Fibroblast of the aortic adventitia (primary cell): ENCODE measurements at regions not wholly inside any gene's neighbourhood (a gene's known extent, or its start where the extent isn't known, plus 50 kb on each side); places are given as distances from the start of the nearest gene placed in this dataset.

Experiments
- DNase-seq: peaks from one replicate; pipeline ENCODE4 v3.0.0-alpha.2; 2010; ENCODE audit warnings: low read depth
- H3K4me3 ChIP-seq: 2 replicates; pipeline ENCODE4 v1.5.1; 2011; ENCODE audit warnings: low read depth, mild to moderate bottlenecking, control low read depth, low read length, moderate library complexity
- TF ChIP-seq, protein P1 (sequence below): IDR thresholded peaks from 2 replicates; pipeline ENCODE4 v1.5.1; 2011; ENCODE audit warnings: mild to moderate bottlenecking, low read length, control low read depth, inconsistent platforms; ENCODE audit not compliant: insufficient read depth

DNA sequence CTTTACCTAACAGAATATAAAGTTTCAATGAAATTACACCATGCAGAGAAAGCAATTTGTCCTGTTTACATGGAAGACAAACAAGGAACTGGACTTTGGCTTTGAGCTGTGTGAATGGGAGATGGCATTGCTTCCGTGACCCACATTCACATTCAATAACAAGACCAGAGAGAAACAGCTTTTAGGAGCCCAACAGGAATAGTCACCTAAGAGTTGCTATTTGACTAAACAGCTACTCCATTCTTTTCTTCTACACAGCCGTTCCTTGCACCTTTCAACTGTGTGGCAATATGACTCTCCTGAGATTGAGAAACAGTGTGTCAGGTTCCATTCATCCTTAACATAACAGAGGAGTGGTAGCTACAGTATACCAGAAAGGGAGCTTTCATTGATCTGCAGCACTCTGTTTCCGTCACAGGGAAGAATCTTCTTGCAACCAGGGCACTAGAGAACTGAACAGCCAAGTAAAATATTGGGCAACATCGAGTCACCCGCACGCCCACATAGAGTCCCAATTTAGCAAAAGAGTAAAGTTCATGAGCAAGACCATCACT lies 355.1 kb downstream of the HAO1 start:
- no peak overlapping the region for H3K4me3 ChIP-seq
- TF ChIP-seq, protein P1, sequence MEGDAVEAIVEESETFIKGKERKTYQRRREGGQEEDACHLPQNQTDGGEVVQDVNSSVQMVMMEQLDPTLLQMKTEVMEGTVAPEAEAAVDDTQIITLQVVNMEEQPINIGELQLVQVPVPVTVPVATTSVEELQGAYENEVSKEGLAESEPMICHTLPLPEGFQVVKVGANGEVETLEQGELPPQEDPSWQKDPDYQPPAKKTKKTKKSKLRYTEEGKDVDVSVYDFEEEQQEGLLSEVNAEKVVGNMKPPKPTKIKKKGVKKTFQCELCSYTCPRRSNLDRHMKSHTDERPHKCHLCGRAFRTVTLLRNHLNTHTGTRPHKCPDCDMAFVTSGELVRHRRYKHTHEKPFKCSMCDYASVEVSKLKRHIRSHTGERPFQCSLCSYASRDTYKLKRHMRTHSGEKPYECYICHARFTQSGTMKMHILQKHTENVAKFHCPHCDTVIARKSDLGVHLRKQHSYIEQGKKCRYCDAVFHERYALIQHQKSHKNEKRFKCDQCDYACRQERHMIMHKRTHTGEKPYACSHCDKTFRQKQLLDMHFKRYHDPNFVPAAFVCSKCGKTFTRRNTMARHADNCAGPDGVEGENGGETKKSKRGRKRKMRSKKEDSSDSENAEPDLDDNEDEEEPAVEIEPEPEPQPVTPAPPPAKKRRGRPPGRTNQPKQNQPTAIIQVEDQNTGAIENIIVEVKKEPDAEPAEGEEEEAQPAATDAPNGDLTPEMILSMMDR, result no peak
- peak; percentile 34 for DNase-seq

DNA sequence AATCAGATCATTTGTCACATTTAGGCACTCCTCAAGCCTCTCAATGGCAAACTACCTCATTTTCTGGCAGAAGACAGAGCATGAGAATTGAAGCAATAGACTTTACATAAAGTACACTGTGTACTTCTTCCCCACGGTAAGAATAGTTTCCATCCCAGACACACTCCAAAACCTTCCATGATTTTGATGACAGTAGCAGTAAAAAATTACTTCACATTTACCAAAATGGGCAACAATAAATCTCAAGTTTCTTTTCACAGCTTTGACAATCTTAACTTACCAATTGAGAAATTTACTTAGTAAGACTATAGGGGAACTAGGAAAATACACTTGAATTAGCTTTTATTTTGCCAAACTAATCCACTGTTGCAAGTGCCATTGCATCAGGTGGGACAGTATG lies 353.8 kb downstream of the HAO1 start:
- no peak overlapping the region for H3K4me3 ChIP-seq
- TF ChIP-seq, protein P1, result no peak
- no peak for DNase-seq

DNA sequence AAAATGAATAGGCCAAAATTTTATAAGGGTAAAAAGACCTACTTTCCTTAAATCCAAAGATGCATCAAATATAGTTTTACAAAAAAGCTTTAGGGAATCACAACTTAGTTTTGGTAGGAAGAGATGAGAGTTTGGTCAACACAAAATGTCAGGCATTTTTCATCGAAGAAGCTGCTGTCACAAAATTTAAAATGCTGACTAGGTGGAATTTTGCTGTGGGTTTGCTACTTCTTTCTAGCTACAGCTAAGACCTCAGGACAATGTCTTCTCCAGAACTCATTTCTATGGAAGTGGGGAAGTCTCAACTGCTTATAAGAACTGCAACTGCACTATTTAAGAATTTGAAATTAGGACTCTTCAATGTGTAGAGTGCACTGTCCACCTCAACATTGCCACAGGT lies 351.1 kb downstream of the HAO1 start:
- TF ChIP-seq, protein P1, result no peak
- no peak for DNase-seq
- no peak overlapping the region for H3K4me3 ChIP-seq

GRCh38 chr20:7596541-7596940 lies 343.7 kb downstream of the HAO1 start:
- TF ChIP-seq, protein P1, result no peak
- no peak overlapping the region for H3K4me3 ChIP-seq
- DNase-seq, result no peak

DNA sequence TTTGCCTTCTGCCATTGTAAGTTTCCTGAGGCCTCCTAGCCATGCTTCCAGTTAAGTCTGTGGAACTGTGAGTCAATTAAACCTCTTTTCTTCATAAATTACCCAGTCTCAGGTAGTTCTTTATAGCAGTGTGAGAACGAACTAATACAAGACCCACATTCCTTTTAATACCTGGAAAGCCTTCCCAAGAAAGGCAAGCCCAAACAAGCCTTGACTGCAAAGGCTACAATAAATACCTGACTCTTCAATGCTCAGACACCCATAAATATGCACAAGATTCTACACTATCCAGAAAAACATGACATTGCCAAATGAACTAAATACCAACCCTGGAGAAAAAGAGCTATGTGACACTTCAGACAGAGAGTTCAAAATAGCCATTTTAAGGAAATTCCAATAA lies 338.8 kb downstream of the HAO1 start:
- no peak for DNase-seq
- TF ChIP-seq, protein P1, result no peak
- no peak overlapping the region for H3K4me3 ChIP-seq

DNA sequence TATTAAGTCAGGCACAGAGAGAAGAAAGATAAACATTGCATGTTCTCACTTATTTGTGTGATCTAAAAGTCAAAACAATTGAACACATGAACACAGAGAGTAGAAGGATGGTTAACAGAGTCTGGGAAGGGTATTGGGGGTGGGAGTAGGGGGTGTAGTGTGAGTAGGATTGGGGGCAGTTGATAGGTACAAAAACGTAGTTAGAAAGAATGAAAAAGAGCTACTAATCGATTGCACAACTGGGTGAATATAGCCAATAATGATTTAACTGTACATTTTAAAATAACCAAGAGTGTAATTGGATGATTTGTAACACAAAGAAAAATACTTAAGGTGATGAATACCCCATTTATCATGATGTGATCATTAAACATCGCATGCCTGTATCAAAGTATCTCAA lies 333.3 kb downstream of the HAO1 start:
- TF ChIP-seq, protein P1, result no peak
- H3K4me3 ChIP-seq, result no peak overlapping the region

GRCh38 chr20:7608250-7608649 lies 332.0 kb downstream of the HAO1 start:
- TF ChIP-seq, protein P1, result no peak
- DNase-seq, result peak; percentile 25
- no peak overlapping the region for H3K4me3 ChIP-seq

More for the DNA sequence above, 333.3 kb downstream of the HAO1 start:
- DNase-seq, result no peak
